Suppressor macrophage (primary cell): ENCODE measurements at regions not wholly inside any gene's neighbourhood (a gene's known extent, or its start where the extent isn't known, plus 50 kb on each side); places are given as distances from the start of the nearest gene placed in this dataset.

ENCODE experiments used
- DNase-seq, 4 experiments: peaks; one replicate each; pipeline ENCODE4 v3.0.0-alpha.2; 2020 to 2022

- DNase-seq: no peak
These were observed 304.9 kb downstream of the DHX15 start for GRCh38 chr4:24279469-24279868.

GRCh38 chr4:24278693-24279092, 305.7 kb downstream of the DHX15 start:
- no peak for DNase-seq

GRCh38 chr4:24274381-24274941, 309.9 kb downstream of the DHX15 start:
- no peak for DNase-seq

GRCh38 chr4:24273136-24273535, 311.2 kb downstream of the DHX15 start:
- DNase-seq: no peak

- DNase-seq: no peak
These were observed 317.2 kb downstream of the DHX15 start for GRCh38 chr4:24266951-24267722.

GRCh38 chr4:24265989-24266388, 318.4 kb downstream of the DHX15 start:
- no peak for DNase-seq

- DNase-seq: no peak
These were observed 321.7 kb downstream of the DHX15 start for GRCh38 chr4:24262616-24263015.

GRCh38 chr4:24262084-24262483, 322.3 kb downstream of the DHX15 start:
- DNase-seq: no peak

- no peak for DNase-seq
These were observed 323.3 kb downstream of the DHX15 start for GRCh38 chr4:24260923-24261564.

GRCh38 chr4:24260133-24260715, 324.1 kb downstream of the DHX15 start:
- DNase-seq: no peak

- no peak for DNase-seq
These were observed 327.8 kb downstream of the DHX15 start for GRCh38 chr4:24256547-24256946.

- no peak for DNase-seq
These were observed 328.3 kb downstream of the DHX15 start for GRCh38 chr4:24256066-24256465.

- DNase-seq: no peak
These were observed 332.2 kb downstream of the DHX15 start for GRCh38 chr4:24252121-24252520.

- DNase-seq: no peak
These were observed 332.8 kb downstream of the DHX15 start for GRCh38 chr4:24251589-24251988.

GRCh38 chr4:24249972-24250371, 334.4 kb downstream of the DHX15 start:
- DNase-seq: no peak

- no peak for DNase-seq
These were observed 335.4 kb downstream of the DHX15 start for GRCh38 chr4:24248674-24249630.

GRCh38 chr4:24245491-24245820, 338.9 kb downstream of the DHX15 start:
- DNase-seq: no peak

GRCh38 chr4:24244663-24245490, 339.5 kb downstream of the DHX15 start:
- DNase-seq: no peak

- no peak for DNase-seq
These were observed 340.7 kb downstream of the DHX15 start for GRCh38 chr4:24243641-24244040.

- no peak for DNase-seq
These were observed 342.8 kb downstream of the DHX15 start for GRCh38 chr4:24241511-24241910.

GRCh38 chr4:24240655-24241054, 343.7 kb downstream of the DHX15 start:
- no peak for DNase-seq

GRCh38 chr4:24237709-24238108, 346.6 kb downstream of the DHX15 start:
- no peak for DNase-seq
